Testis (tissue), 2 donors: ENCODE measurements at regions not wholly inside any gene's neighbourhood (a gene's known extent, or its start where the extent isn't known, plus 50 kb on each side); places are given as distances from the start of the nearest gene placed in this dataset.

ENCODE experiments used
- POLR2A ChIP-seq: fragments of 450-650 bp; IDR thresholded peaks from one replicate; pipeline ENCODE4 v1.6.1; 2017; ENCODE audit warnings: antibody characterized with exemption, mild to moderate bottlenecking, moderate library complexity
- TF ChIP-seq, protein P1 (sequence below), 3 experiments: fragments of 450-650 bp in 2 of 3; fragments of 200-600 bp in 1 of 3; sonication (generic) in 1 of 3; IDR thresholded peaks; one replicate each; pipeline ENCODE4 v1.5.1; 2016 to 2019; ENCODE audit warnings: antibody characterized with exemption in 3 of 3, mild to moderate bottlenecking in 2 of 3, moderate library complexity in 1 of 3

- TF ChIP-seq, protein P1, sequence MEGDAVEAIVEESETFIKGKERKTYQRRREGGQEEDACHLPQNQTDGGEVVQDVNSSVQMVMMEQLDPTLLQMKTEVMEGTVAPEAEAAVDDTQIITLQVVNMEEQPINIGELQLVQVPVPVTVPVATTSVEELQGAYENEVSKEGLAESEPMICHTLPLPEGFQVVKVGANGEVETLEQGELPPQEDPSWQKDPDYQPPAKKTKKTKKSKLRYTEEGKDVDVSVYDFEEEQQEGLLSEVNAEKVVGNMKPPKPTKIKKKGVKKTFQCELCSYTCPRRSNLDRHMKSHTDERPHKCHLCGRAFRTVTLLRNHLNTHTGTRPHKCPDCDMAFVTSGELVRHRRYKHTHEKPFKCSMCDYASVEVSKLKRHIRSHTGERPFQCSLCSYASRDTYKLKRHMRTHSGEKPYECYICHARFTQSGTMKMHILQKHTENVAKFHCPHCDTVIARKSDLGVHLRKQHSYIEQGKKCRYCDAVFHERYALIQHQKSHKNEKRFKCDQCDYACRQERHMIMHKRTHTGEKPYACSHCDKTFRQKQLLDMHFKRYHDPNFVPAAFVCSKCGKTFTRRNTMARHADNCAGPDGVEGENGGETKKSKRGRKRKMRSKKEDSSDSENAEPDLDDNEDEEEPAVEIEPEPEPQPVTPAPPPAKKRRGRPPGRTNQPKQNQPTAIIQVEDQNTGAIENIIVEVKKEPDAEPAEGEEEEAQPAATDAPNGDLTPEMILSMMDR (IDR thresholded peaks at IDR 0.05): no peak
- TF ChIP-seq POLR2A: no peak
These were observed 144.1 kb upstream of the RBBP8 start for GRCh38 chr18:22789052-22789451.
